GM23248 (cell line): ENCODE measurements at regions not wholly inside any gene's neighbourhood (a gene's known extent, or its start where the extent isn't known, plus 50 kb on each side); places are given as distances from the start of the nearest gene placed in this dataset.

Source experiments
- DNase-seq: peaks from one replicate; pipeline ENCODE4 v3.0.0-alpha.2; 2015
- H2AFZ ChIP-seq: fragments of 200-600 bp; sonication (generic); 2 replicates; pipeline ENCODE4 v1.6.1; 2016; ENCODE audit warnings: antibody characterized with exemption
- H3F3A ChIP-seq: fragments of 200-600 bp; sonication (generic); 2 replicates; pipeline ENCODE4 v1.6.1; 2016; ENCODE audit warnings: mild to moderate bottlenecking, antibody characterized with exemption, mixed run types; ENCODE audit not compliant: insufficient read depth
- H3K27ac ChIP-seq: fragments of 200-600 bp; sonication (generic); 2 replicates; pipeline ENCODE4 v1.5.1; 2016; ENCODE audit warnings: mild to moderate bottlenecking
- H3K27me3 ChIP-seq: fragments of 200-600 bp; sonication (generic); replicated peaks from 2 replicates; pipeline ENCODE4 v1.6.1; 2016; ENCODE audit warnings: mild to moderate bottlenecking; ENCODE audit not compliant: insufficient read depth
- H3K36me3 ChIP-seq: fragments of 200-600 bp; sonication (generic); 2 replicates; pipeline ENCODE4 v1.6.1; 2016; ENCODE audit warnings: low read depth, mild to moderate bottlenecking
- H3K4me1 ChIP-seq: fragments of 200-600 bp; sonication (generic); 2 replicates; pipeline ENCODE4 v1.6.1; 2016; ENCODE audit warnings: mild to moderate bottlenecking; ENCODE audit not compliant: insufficient read depth
- H3K4me2 ChIP-seq: fragments of 200-600 bp; sonication (generic); one replicate; pipeline ENCODE4 v1.6.1; 2016; ENCODE audit warnings: mild to moderate bottlenecking; ENCODE audit not compliant: unreplicated experiment
- H3K4me3 ChIP-seq: fragments of 200-600 bp; sonication (generic); 2 replicates; pipeline ENCODE4 v1.5.1; 2016; ENCODE audit warnings: mild to moderate bottlenecking
- H3K79me2 ChIP-seq: fragments of 200-600 bp; sonication (generic); 2 replicates; pipeline ENCODE4 v1.6.1; 2016; ENCODE audit warnings: mild to moderate bottlenecking; ENCODE audit not compliant: insufficient read depth
- H3K9ac ChIP-seq: fragments of 200-600 bp; sonication (generic); 2 replicates; pipeline ENCODE4 v1.6.1; 2016; ENCODE audit warnings: mild to moderate bottlenecking
- H3K9me2 ChIP-seq: fragments of 200-600 bp; sonication (generic); 2 replicates; pipeline ENCODE4 v1.6.1; 2016; ENCODE audit warnings: mixed run types, mild to moderate bottlenecking, moderate library complexity; ENCODE audit not compliant: insufficient read depth
- H3K9me3 ChIP-seq: fragments of 200-600 bp; sonication (generic); one replicate; pipeline ENCODE4 v1.6.1; 2017; ENCODE audit warnings: low read depth
- H4K20me1 ChIP-seq: fragments of 200-600 bp; sonication (generic); 2 replicates; pipeline ENCODE4 v1.6.0; 2016; ENCODE audit not compliant: insufficient read depth
- EZH2 ChIP-seq: fragments of 200-600 bp; sonication (generic); IDR thresholded peaks from 2 replicates; pipeline ENCODE4 v1.6.1; 2018; ENCODE audit warnings: antibody characterized with exemption, mild to moderate bottlenecking; ENCODE audit not compliant: insufficient read depth, poor library complexity, severe bottlenecking
- EZH2phosphoT487 ChIP-seq: fragments of 200-600 bp; sonication (generic); IDR thresholded peaks from 2 replicates; pipeline ENCODE4 v1.6.1; 2018; ENCODE audit warnings: antibody characterized with exemption, moderate library complexity, mild to moderate bottlenecking, low read depth; ENCODE audit not compliant: insufficient read depth
- WGBS, 2 experiments: methylation state at CpG; one replicate each; pipeline ENCODE4 v1.1.6; 2015 to 2017; ENCODE audit warnings: low lambda C conversion rate in 2 of 2, low coverage in 1 of 2; ENCODE audit errors: missing lambda C conversion rate in 2 of 2; 5-methylcytosine and 5-hydroxymethylcytosine counted together
- in situ Hi-C: fragments of 300-500 bp; cut with MboI; formaldehyde crosslinking; loops from 2 replicates; pipeline ENCODE4 v1.15.0; 2020

GRCh38 chr20:11795071-11795615 lies 122.5 kb upstream of the BTBD3 start:
- no peak overlapping the region for H3K9ac ChIP-seq
- H3K4me1 ChIP-seq = peaks cover 21% of the 10 kb centered on the region
- no peaks in the 10 kb centered on the region for H3K36me3 ChIP-seq
- H3K4me3 ChIP-seq = no peak overlapping the region
- 73 to 77% methylated on average over 8 of the region's 8 CpGs for WGBS, 2 experiments
- H3K79me2 ChIP-seq = no peaks in the 10 kb centered on the region
- no peaks in the 10 kb centered on the region for H4K20me1 ChIP-seq
- H3K9me2 ChIP-seq = no peaks in the 10 kb centered on the region
- H3K4me2 ChIP-seq = no peak overlapping the region
- TF ChIP-seq EZH2 = no peak
- no peak for TF ChIP-seq EZH2phosphoT487
- no peaks in the 10 kb centered on the region for H3F3A ChIP-seq
- in situ Hi-C loops = no loop called here
- H2AFZ ChIP-seq = no peak overlapping the region
- no peak for DNase-seq
- no peak overlapping the region for H3K27ac ChIP-seq
- H3K27me3 ChIP-seq = no peaks in the 10 kb centered on the region
- no peaks in the 10 kb centered on the region for H3K9me3 ChIP-seq

GRCh38 chr20:11796026-11796425 lies 121.7 kb upstream of the BTBD3 start:
- no peak overlapping the region for H3K4me2 ChIP-seq
- no peaks in the 10 kb centered on the region for H3F3A ChIP-seq
- no peaks in the 10 kb centered on the region for H3K9me3 ChIP-seq
- H3K79me2 ChIP-seq = no peaks in the 10 kb centered on the region
- no peaks in the 10 kb centered on the region for H3K27me3 ChIP-seq
- H4K20me1 ChIP-seq = no peaks in the 10 kb centered on the region
- no peak overlapping the region for H3K4me3 ChIP-seq
- H3K27ac ChIP-seq = no peak overlapping the region
- WGBS, 2 experiments = 48 to 57% methylated on average over 4 of the region's 4 CpGs
- peak; percentile 47 for DNase-seq
- in situ Hi-C loops = no loop called here
- TF ChIP-seq EZH2phosphoT487 = no peak
- no peaks in the 10 kb centered on the region for H3K36me3 ChIP-seq
- H3K9ac ChIP-seq = no peak overlapping the region
- H3K4me1 ChIP-seq = peaks cover 21% of the 10 kb centered on the region
- H2AFZ ChIP-seq = no peak overlapping the region
- H3K9me2 ChIP-seq = no peaks in the 10 kb centered on the region

- Histone ChIP-seq H3K9ac (no peak overlapping the region), H3K79me2 (no peaks in the 10 kb centered on the region), H3K4me2 (no peak overlapping the region), H3K27me3 (no peaks in the 10 kb centered on the region), H3K4me1 (peaks cover 21% of the 10 kb centered on the region), H3K36me3 (no peaks in the 10 kb centered on the region), H3K4me3 (no peak overlapping the region), H3K27ac (no peak overlapping the region), H3K9me3 (no peaks in the 10 kb centered on the region), H4K20me1 (no peaks in the 10 kb centered on the region), H2AFZ (no peak overlapping the region), H3F3A (no peaks in the 10 kb centered on the region), H3K9me2 (no peaks in the 10 kb centered on the region)
- peak; percentile 18 for DNase-seq
- TF ChIP-seq EZH2 = no peak
- TF ChIP-seq EZH2phosphoT487 = no peak
- in situ Hi-C loops = no loop called here
Measured at GRCh38 chr20:11797156-11797555, 120.5 kb upstream of the BTBD3 start.

GRCh38 chr20:11799281-11799684 lies 118.4 kb upstream of the BTBD3 start:
- Histone ChIP-seq H4K20me1 (no peaks in the 10 kb centered on the region), H3K27me3 (no peaks in the 10 kb centered on the region), H3K4me2 (no peak overlapping the region), H3K9me3 (no peaks in the 10 kb centered on the region), H3F3A (no peaks in the 10 kb centered on the region), H3K36me3 (no peaks in the 10 kb centered on the region), H3K9ac (no peak overlapping the region), H3K4me1 (peaks cover 21% of the 10 kb centered on the region), H3K79me2 (no peaks in the 10 kb centered on the region), H3K27ac (no peak overlapping the region), H3K4me3 (no peak overlapping the region), H3K9me2 (no peaks in the 10 kb centered on the region), H2AFZ (no peak overlapping the region)
- DNase-seq = no peak
- TF ChIP-seq EZH2 (no peak), EZH2phosphoT487 (no peak)
- in situ Hi-C loops = no loop called here
- 59 to 66% methylated on average over 2 of the region's 2 CpGs for WGBS, 2 experiments
